GM19043 (cell line): ENCODE measurements at regions not wholly inside any gene's neighbourhood (a gene's known extent, or its start where the extent isn't known, plus 50 kb on each side); places are given as distances from the start of the nearest gene placed in this dataset.

ENCODE experiments used
- ATAC-seq: cut with Tn5 transposase; IDR thresholded peaks from one replicate; pipeline ENCODE4 v1.9.1; 2021; ENCODE audit warnings: low read depth; ENCODE audit not compliant: unreplicated experiment

- ATAC-seq, result no peak
These were observed 194.3 kb downstream of the NSUN3 start for GRCh38 chr3:94256888-94257813.

GRCh38 chr3:94258851-94259250 lies 196.0 kb downstream of the NSUN3 start:
- ATAC-seq, result no peak

- no peak for ATAC-seq
These were observed 196.4 kb downstream of the NSUN3 start for GRCh38 chr3:94259291-94259690.

- ATAC-seq, result no peak
These were observed 206.9 kb downstream of the NSUN3 start for GRCh38 chr3:94269763-94270162.

GRCh38 chr3:94272016-94272415 lies 209.2 kb downstream of the NSUN3 start:
- ATAC-seq, result no peak

- no peak for ATAC-seq
These were observed 218.1 kb downstream of the NSUN3 start for GRCh38 chr3:94280958-94281357.

GRCh38 chr3:94285872-94286271 lies 223.0 kb downstream of the NSUN3 start:
- ATAC-seq, result no peak

- no peak for ATAC-seq
These were observed 228.8 kb downstream of the NSUN3 start for GRCh38 chr3:94291686-94292085.

- ATAC-seq, result no peak
These were observed 229.3 kb downstream of the NSUN3 start for GRCh38 chr3:94292151-94292550.

- no peak for ATAC-seq
These were observed 230.9 kb downstream of the NSUN3 start for GRCh38 chr3:94293793-94294195.

- no peak for ATAC-seq
These were observed 231.9 kb downstream of the NSUN3 start for GRCh38 chr3:94294806-94295205.

GRCh38 chr3:94299716-94300115 lies 236.9 kb downstream of the NSUN3 start:
- no peak for ATAC-seq

- no peak for ATAC-seq
These were observed 238.5 kb downstream of the NSUN3 start for GRCh38 chr3:94301366-94301765.

- ATAC-seq, result no peak
These were observed 240.4 kb downstream of the NSUN3 start for GRCh38 chr3:94303266-94303665.

- ATAC-seq, result no peak
These were observed 241.0 kb downstream of the NSUN3 start for GRCh38 chr3:94303897-94304296.

GRCh38 chr3:94304954-94305353 lies 242.1 kb downstream of the NSUN3 start:
- ATAC-seq, result no peak

- ATAC-seq, result no peak
These were observed 243.2 kb downstream of the NSUN3 start for GRCh38 chr3:94305835-94306611.

GRCh38 chr3:94307588-94307987 lies 244.7 kb downstream of the NSUN3 start:
- no peak for ATAC-seq

- no peak for ATAC-seq
These were observed 245.9 kb downstream of the NSUN3 start for GRCh38 chr3:94308767-94309166.

GRCh38 chr3:94310341-94311135 lies 247.7 kb downstream of the NSUN3 start:
- ATAC-seq, result no peak

GRCh38 chr3:94311651-94312050 lies 248.8 kb downstream of the NSUN3 start:
- ATAC-seq, result no peak
